Medulla oblongata (tissue), 1 donor: ENCODE measurements at regions not wholly inside any gene's neighbourhood (a gene's known extent, or its start where the extent isn't known, plus 50 kb on each side); places are given as distances from the start of the nearest gene placed in this dataset.

ENCODE experiments used
- DNase-seq: peaks from one replicate; pipeline ENCODE4 v3.0.0-alpha.2; 2015; ENCODE audit errors: extremely low spot score

- no peak for DNase-seq
Observed at GRCh38 chr7:98565103-98565502, 52.0 kb upstream of the NPTX2 start.

- DNase-seq, result no peak
Observed at GRCh38 chr7:98562871-98563495, 54.1 kb upstream of the NPTX2 start.

GRCh38 chr7:98562381-98562823, 54.7 kb upstream of the NPTX2 start:
- no peak for DNase-seq

- DNase-seq, result no peak
Observed at GRCh38 chr7:98559958-98560357, 57.1 kb upstream of the NPTX2 start.

GRCh38 chr7:98559219-98559618, 57.9 kb upstream of the NPTX2 start:
- no peak for DNase-seq

GRCh38 chr7:98557538-98558031, 59.5 kb upstream of the NPTX2 start:
- DNase-seq, result no peak

GRCh38 chr7:98556288-98556687, 60.8 kb upstream of the NPTX2 start:
- DNase-seq, result no peak

GRCh38 chr7:98555403-98555802, 61.7 kb upstream of the NPTX2 start:
- DNase-seq, result no peak

- no peak for DNase-seq
Observed at GRCh38 chr7:98553666-98554065, 63.4 kb upstream of the NPTX2 start.

GRCh38 chr7:98551611-98552273, 65.3 kb upstream of the NPTX2 start:
- no peak for DNase-seq

GRCh38 chr7:98548971-98549370, 68.1 kb upstream of the NPTX2 start:
- DNase-seq, result no peak

GRCh38 chr7:98548370-98548769, 68.7 kb upstream of the NPTX2 start:
- no peak for DNase-seq

- no peak for DNase-seq
Observed at GRCh38 chr7:98541101-98541500, 76.0 kb upstream of the NPTX2 start.

- no peak for DNase-seq
Observed at GRCh38 chr7:98539865-98540264, 77.2 kb upstream of the NPTX2 start.

GRCh38 chr7:98536803-98537202, 80.3 kb upstream of the NPTX2 start:
- no peak for DNase-seq

GRCh38 chr7:98534493-98534892, 82.6 kb upstream of the NPTX2 start:
- no peak for DNase-seq

- no peak for DNase-seq
Observed at GRCh38 chr7:98531717-98532116, 85.4 kb upstream of the NPTX2 start.

GRCh38 chr7:98528079-98528478, 89.0 kb upstream of the NPTX2 start:
- DNase-seq, result no peak

GRCh38 chr7:98526059-98526458, 91.0 kb upstream of the NPTX2 start:
- DNase-seq, result no peak

- no peak for DNase-seq
Observed at GRCh38 chr7:98521089-98521692, 95.9 kb upstream of the NPTX2 start.

- DNase-seq, result no peak
Observed at GRCh38 chr7:98520356-98520951, 96.6 kb upstream of the NPTX2 start.

GRCh38 chr7:98518159-98518947, 98.7 kb upstream of the NPTX2 start:
- no peak for DNase-seq
